ENCODE measurements at regions not wholly inside any gene's neighbourhood (a gene's known extent, or its start where the extent isn't known, plus 50 kb on each side); places are given as distances from the start of the nearest gene placed in this dataset.

GRCh38 chr6:19928461-19928860 lies 91.3 kb downstream of the ID4 start (continued):
- TF ChIP-seq CBX5 (IDR thresholded peaks at IDR 0.05; ENCODE audit: low read depth, low read length): no peak
- no peak for TF ChIP-seq CTBP2 (IDR thresholded peaks at IDR 0.05; ENCODE audit: borderline replicate concordance, insufficient read depth, insufficient read length, low read length)
- no peak for TF ChIP-seq KDM5A (IDR thresholded peaks at IDR 0.05; ENCODE audit: low read length)

Data from H1 (cell line).